Left lobe of liver (tissue), 2 donors: ENCODE measurements at regions not wholly inside any gene's neighbourhood (a gene's known extent, or its start where the extent isn't known, plus 50 kb on each side); places are given as distances from the start of the nearest gene placed in this dataset.

Experiments
- ATAC-seq: fragments of 200-7000 bp; cut with Tn5 transposase; one replicate; pipeline ENCODE4 v1.9.1; 2020; ENCODE audit warnings: mild to moderate bottlenecking, moderate library complexity
- DNase-seq: peaks from one replicate; pipeline ENCODE4 v3.0.0-alpha.2; 2020; ENCODE audit warnings: low spot score
- donor health status: DM: no; HTN: no; CAD: no; lungs with moderate emphysema.
- donor health status: DM: no; HTN: yes; CAD: no.

GRCh38 chr4:74640111-74640903 lies 154.0 kb downstream of the BTC start:
- DNase-seq = no peak

GRCh38 chr4:74642006-74642405 lies 152.3 kb downstream of the BTC start:
- ATAC-seq = no peak
- no peak for DNase-seq

More at GRCh38 chr4:74640111-74640903, 154.0 kb downstream of the BTC start:
- ATAC-seq = no peak

- DNase-seq = no peak
- no peak for ATAC-seq
These were observed 145.1 kb downstream of the BTC start for GRCh38 chr4:74649193-74649592.

GRCh38 chr4:74651198-74651597 lies 143.1 kb downstream of the BTC start:
- ATAC-seq (no peak), DNase-seq (no peak)

GRCh38 chr4:74653331-74654229 lies 140.7 kb downstream of the BTC start:
- no peak for DNase-seq
- no peak for ATAC-seq

- DNase-seq (no peak), ATAC-seq (peak; percentile 70)
These were observed 140.1 kb downstream of the BTC start for GRCh38 chr4:74654230-74654681.

- no peak for DNase-seq
- no peak for ATAC-seq
These were observed 137.7 kb downstream of the BTC start for GRCh38 chr4:74656596-74656995.

GRCh38 chr4:74658116-74658515 lies 136.2 kb downstream of the BTC start:
- no peak for ATAC-seq
- DNase-seq = no peak

GRCh38 chr4:74659576-74660411 lies 134.5 kb downstream of the BTC start:
- no peak for DNase-seq

GRCh38 chr4:74660866-74661265 lies 133.5 kb downstream of the BTC start:
- ATAC-seq = no peak
- no peak for DNase-seq

More at GRCh38 chr4:74659576-74660411, 134.5 kb downstream of the BTC start:
- ATAC-seq = no peak

- DNase-seq = no peak
These were observed 132.7 kb downstream of the BTC start for GRCh38 chr4:74661427-74662201.

GRCh38 chr4:74663631-74664030 lies 130.7 kb downstream of the BTC start:
- no peak for DNase-seq
- no peak for ATAC-seq

More at GRCh38 chr4:74661427-74662201, 132.7 kb downstream of the BTC start:
- ATAC-seq = no peak

- no peak for ATAC-seq
- no peak for DNase-seq
These were observed 129.0 kb downstream of the BTC start for GRCh38 chr4:74665346-74665745.

GRCh38 chr4:74665876-74666275 lies 128.4 kb downstream of the BTC start:
- no peak for ATAC-seq
- DNase-seq = no peak

- DNase-seq (no peak), ATAC-seq (no peak)
These were observed 126.9 kb downstream of the BTC start for GRCh38 chr4:74667438-74667837.

GRCh38 chr4:74667944-74668343 lies 126.4 kb downstream of the BTC start:
- ATAC-seq (no peak), DNase-seq (no peak)

- no peak for ATAC-seq
- DNase-seq = no peak
These were observed 124.6 kb downstream of the BTC start for GRCh38 chr4:74669702-74670101.

- no peak for ATAC-seq
- no peak for DNase-seq
These were observed 123.7 kb downstream of the BTC start for GRCh38 chr4:74670583-74670982.

GRCh38 chr4:74671080-74671698 lies 123.1 kb downstream of the BTC start:
- DNase-seq = no peak
- peak; percentile 39 for ATAC-seq

- ATAC-seq (no peak), DNase-seq (no peak)
These were observed 119.6 kb downstream of the BTC start for GRCh38 chr4:74674750-74675149.
